ENCODE measurements at regions not wholly inside any gene's neighbourhood (a gene's known extent, or its start where the extent isn't known, plus 50 kb on each side); places are given as distances from the start of the nearest gene placed in this dataset.

DNA sequence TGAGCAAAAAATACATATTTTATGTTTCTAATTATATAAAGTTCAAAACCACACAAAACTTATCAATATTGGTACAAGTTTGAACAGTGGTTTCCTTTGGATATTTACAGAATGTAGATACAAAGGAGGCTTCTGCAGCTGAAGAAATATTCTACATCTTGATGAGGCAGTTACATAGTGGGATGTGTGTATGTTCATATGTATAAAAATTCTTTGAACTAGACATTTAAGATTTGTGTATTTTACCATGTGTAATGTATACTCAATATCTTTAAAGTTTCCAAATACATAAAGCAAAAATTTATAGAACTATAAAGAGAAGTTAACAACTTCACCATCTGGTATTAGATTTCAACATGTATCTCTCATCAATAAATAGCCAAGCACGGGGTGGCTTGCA, 80.7 kb upstream of the TNFSF4 start:
- Histone ChIP-seq H3K36me3 (ENCODE audit: control insufficient read depth in 2 of 3, insufficient read depth in 3 of 3, low read length in 3 of 3) (no peaks in the 10 kb centered on the region), H3K9ac (ENCODE audit: low read length in 3 of 3) (no peak overlapping the region), H3K4me1 (ENCODE audit: control insufficient read depth in 2 of 3, insufficient read depth in 2 of 3, low read depth in 1 of 3, low read length in 3 of 3) (no peaks in the 10 kb centered on the region), H3K27ac (ENCODE audit: low read depth in 2 of 2, low read length in 2 of 2) (no peak overlapping the region), H3K4me3 (ENCODE audit: low read length in 3 of 3) (no peak overlapping the region), H3K9me3 (ENCODE audit: control insufficient read depth in 2 of 3, insufficient read depth in 1 of 3, low read length in 3 of 3) (no peaks in the 10 kb centered on the region), H3K27me3 (ENCODE audit: control insufficient read depth, insufficient read depth, low read length) (no peaks in the 10 kb centered on the region)
- DNase-seq (no peak), FAIRE-seq (no peak)
- intact Hi-C loops (cut with DNase I) = no loop called here
- TF ChIP-seq, protein P1, sequence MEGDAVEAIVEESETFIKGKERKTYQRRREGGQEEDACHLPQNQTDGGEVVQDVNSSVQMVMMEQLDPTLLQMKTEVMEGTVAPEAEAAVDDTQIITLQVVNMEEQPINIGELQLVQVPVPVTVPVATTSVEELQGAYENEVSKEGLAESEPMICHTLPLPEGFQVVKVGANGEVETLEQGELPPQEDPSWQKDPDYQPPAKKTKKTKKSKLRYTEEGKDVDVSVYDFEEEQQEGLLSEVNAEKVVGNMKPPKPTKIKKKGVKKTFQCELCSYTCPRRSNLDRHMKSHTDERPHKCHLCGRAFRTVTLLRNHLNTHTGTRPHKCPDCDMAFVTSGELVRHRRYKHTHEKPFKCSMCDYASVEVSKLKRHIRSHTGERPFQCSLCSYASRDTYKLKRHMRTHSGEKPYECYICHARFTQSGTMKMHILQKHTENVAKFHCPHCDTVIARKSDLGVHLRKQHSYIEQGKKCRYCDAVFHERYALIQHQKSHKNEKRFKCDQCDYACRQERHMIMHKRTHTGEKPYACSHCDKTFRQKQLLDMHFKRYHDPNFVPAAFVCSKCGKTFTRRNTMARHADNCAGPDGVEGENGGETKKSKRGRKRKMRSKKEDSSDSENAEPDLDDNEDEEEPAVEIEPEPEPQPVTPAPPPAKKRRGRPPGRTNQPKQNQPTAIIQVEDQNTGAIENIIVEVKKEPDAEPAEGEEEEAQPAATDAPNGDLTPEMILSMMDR (IDR thresholded peaks at IDR 0.05; ENCODE audit: borderline replicate concordance, extremely low read depth, insufficient read depth) = no peak

DNA sequence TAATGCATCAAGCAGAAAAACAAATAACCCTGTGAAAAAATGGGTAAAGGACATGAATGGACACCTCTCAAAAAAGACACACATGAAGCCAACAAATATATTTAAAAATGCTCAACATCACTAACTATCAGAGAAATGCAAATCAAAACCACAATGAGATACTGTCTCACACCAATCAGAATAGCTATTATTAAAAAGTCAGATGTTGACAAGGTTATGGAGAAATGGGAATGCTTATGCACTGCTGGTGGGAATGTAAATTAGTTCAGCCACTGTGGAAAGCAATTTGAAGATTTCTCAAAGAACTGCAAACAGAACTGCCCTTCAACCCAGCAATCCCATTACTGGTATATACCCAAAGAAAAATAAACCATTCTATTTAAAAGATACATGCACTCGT, 86.6 kb upstream of the TNFSF4 start:
- no peaks in the 10 kb centered on the region for H3K9me3 ChIP-seq (ENCODE audit: control insufficient read depth in 2 of 3, insufficient read depth in 1 of 3, low read length in 3 of 3)
- no peak overlapping the region for H3K4me3 ChIP-seq (ENCODE audit: low read length in 3 of 3)
- H3K27me3 ChIP-seq (ENCODE audit: control insufficient read depth, insufficient read depth, low read length) = no peaks in the 10 kb centered on the region
- H3K27ac ChIP-seq (ENCODE audit: low read depth in 2 of 2, low read length in 2 of 2) = no peak overlapping the region
- no peak overlapping the region for H3K9ac ChIP-seq (ENCODE audit: low read length in 3 of 3)
- no peaks in the 10 kb centered on the region for H3K36me3 ChIP-seq (ENCODE audit: control insufficient read depth in 2 of 3, insufficient read depth in 3 of 3, low read length in 3 of 3)
- TF ChIP-seq, protein P1 (IDR thresholded peaks at IDR 0.05; ENCODE audit: borderline replicate concordance, extremely low read depth, insufficient read depth) = no peak
- no peaks in the 10 kb centered on the region for H3K4me1 ChIP-seq (ENCODE audit: control insufficient read depth in 2 of 3, insufficient read depth in 2 of 3, low read depth in 1 of 3, low read length in 3 of 3)
- DNase-seq (no peak), FAIRE-seq (no peak)
- intact Hi-C loops (cut with DNase I) = no loop called here

DNA sequence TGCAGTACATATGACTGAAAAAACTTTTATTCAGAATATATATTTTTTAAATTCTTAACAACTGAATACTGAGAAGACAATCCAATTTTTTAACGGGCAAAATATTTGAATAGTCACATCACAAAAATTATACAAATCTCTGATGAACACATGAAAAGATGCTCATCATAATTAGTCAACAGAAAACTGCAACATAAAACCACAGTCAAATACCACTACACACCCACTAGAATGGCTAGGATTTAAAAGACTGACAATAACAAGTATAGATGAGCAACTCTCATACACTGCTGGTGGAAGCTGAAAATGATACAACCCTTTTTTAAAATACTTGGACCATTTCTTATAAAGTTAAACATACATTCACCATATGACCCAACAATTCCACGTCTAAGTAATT, 87.7 kb upstream of the TNFSF4 start:
- DNase-seq (no peak), FAIRE-seq (no peak)
- intact Hi-C loops (cut with DNase I) = no loop called here
- H3K4me1 ChIP-seq (ENCODE audit: control insufficient read depth in 2 of 3, insufficient read depth in 2 of 3, low read depth in 1 of 3, low read length in 3 of 3) = no peaks in the 10 kb centered on the region
- no peak overlapping the region for H3K9ac ChIP-seq (ENCODE audit: low read length in 3 of 3)
- H3K4me3 ChIP-seq (ENCODE audit: low read length in 3 of 3) = no peak overlapping the region
- TF ChIP-seq, protein P1 (IDR thresholded peaks at IDR 0.05; ENCODE audit: borderline replicate concordance, extremely low read depth, insufficient read depth) = no peak
- H3K27ac ChIP-seq (ENCODE audit: low read depth in 2 of 2, low read length in 2 of 2) = no peak overlapping the region
- H3K9me3 ChIP-seq (ENCODE audit: control insufficient read depth in 2 of 3, insufficient read depth in 1 of 3, low read length in 3 of 3) = no peaks in the 10 kb centered on the region
- no peaks in the 10 kb centered on the region for H3K27me3 ChIP-seq (ENCODE audit: control insufficient read depth, insufficient read depth, low read length)
- H3K36me3 ChIP-seq (ENCODE audit: control insufficient read depth in 2 of 3, insufficient read depth in 3 of 3, low read length in 3 of 3) = no peaks in the 10 kb centered on the region

DNA sequence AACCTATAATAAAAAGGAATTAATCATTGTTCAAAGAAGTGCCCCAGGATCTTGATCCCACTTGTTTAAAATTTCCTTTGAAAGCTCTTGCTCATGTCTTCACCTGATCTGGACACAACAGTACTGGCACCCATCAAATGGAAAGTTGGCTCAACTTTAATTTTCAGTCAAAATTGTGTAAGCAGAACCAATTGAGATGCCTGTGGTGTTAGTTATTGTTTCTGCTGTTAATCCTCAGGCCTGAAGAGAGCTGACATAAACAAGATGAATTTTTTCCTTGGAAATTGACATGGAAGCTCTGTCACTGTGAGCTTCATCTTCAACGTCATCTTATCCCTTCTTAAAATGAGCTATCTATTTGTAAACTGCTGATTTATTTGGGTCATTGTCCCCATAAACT, 88.3 kb upstream of the TNFSF4 start:
- DNase-seq = no peak
- H3K27me3 ChIP-seq (ENCODE audit: control insufficient read depth, insufficient read depth, low read length) = no peaks in the 10 kb centered on the region
- TF ChIP-seq, protein P1 (IDR thresholded peaks at IDR 0.05; ENCODE audit: borderline replicate concordance, extremely low read depth, insufficient read depth) = no peak
- H3K27ac ChIP-seq (ENCODE audit: low read depth in 2 of 2, low read length in 2 of 2) = no peak overlapping the region
- no peak overlapping the region for H3K9ac ChIP-seq (ENCODE audit: low read length in 3 of 3)
- no peak overlapping the region for H3K4me3 ChIP-seq (ENCODE audit: low read length in 3 of 3)
- H3K36me3 ChIP-seq (ENCODE audit: control insufficient read depth in 2 of 3, insufficient read depth in 3 of 3, low read length in 3 of 3) = no peaks in the 10 kb centered on the region
- no peaks in the 10 kb centered on the region for H3K9me3 ChIP-seq (ENCODE audit: control insufficient read depth in 2 of 3, insufficient read depth in 1 of 3, low read length in 3 of 3)
- intact Hi-C loops (cut with DNase I) = no loop called here
- no peak for FAIRE-seq
- H3K4me1 ChIP-seq (ENCODE audit: control insufficient read depth in 2 of 3, insufficient read depth in 2 of 3, low read depth in 1 of 3, low read length in 3 of 3) = no peaks in the 10 kb centered on the region

All from kidney (tissue), 13 donors.